Activated naive CD8-positive, alpha-beta T cell treated with anti-CD3 and anti-CD28 coated beads, Interleukin-2, amount 50 U/mL, for 24 hours (primary cell): ENCODE measurements at regions not wholly inside any gene's neighbourhood (a gene's known extent, or its start where the extent isn't known, plus 50 kb on each side); places are given as distances from the start of the nearest gene placed in this dataset.

Experiments used
- ATAC-seq: fragments of 150-1000 bp; cut with Tn5 transposase; one replicate; pipeline ENCODE4 v1.10.0; 2021
- DNase-seq: peaks from one replicate; pipeline ENCODE4 v3.0.0; 2021
- H3K27ac Mint-ChIP-seq: one replicate; pipeline ENCODE4 v1.8.0; 2021; ENCODE audit warnings: mild to moderate bottlenecking, mixed read lengths
- H3K27me3 Mint-ChIP-seq: one replicate; pipeline ENCODE4 v1.8.0; 2021; ENCODE audit warnings: mixed read lengths
- H3K36me3 Mint-ChIP-seq: one replicate; pipeline ENCODE4 v1.8.0; 2021; ENCODE audit warnings: low read depth, mixed read lengths
- H3K4me1 Mint-ChIP-seq: one replicate; pipeline ENCODE4 v1.8.0; 2021; ENCODE audit warnings: mixed read lengths
- H3K4me3 Mint-ChIP-seq: one replicate; pipeline ENCODE4 v1.8.0; 2021; ENCODE audit warnings: mild to moderate bottlenecking, moderate library complexity, mixed read lengths
- H3K9me3 Mint-ChIP-seq: one replicate; pipeline ENCODE4 v1.8.0; 2021; ENCODE audit warnings: mixed read lengths

DNA sequence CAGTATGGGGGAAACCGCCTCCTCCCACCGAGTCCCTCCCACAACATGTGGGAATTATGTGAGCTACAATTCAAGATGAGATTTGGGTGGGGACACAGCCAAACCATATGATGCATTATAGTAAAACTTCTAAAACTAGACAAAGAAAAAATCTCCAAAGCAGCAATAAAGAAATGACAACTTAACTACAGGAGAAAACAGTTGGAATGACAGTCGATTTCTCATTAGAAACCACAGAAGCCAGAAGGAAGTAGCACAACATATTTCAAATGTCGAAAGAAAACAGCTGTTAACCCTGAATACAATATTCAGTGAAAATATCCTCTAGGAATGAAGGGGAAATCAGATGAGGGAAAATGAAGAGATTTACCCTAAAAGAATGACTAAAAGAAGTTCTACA lies 53.5 kb upstream of the TCF4 start:
- Mint-ChIP-seq H3K4me1 (no peaks in the 10 kb centered on the region), H3K27ac (no peak overlapping the region), H3K27me3 (no peaks in the 10 kb centered on the region), H3K36me3 (no peaks in the 10 kb centered on the region), H3K9me3 (peaks cover 15% of the 10 kb centered on the region), H3K4me3 (no peak overlapping the region)
- no peak for DNase-seq
- no peak for ATAC-seq
